NCI-H82 treated with DMSO at 0.1 percent for 48 hours (cell line): ENCODE measurements at regions not wholly inside any gene's neighbourhood (a gene's known extent, or its start where the extent isn't known, plus 50 kb on each side); places are given as distances from the start of the nearest gene placed in this dataset.
A peak's percentile ranks its signal among the peaks of the same experiment; 100 is the strongest.
"Not testable (repeated sequence)": the region's sequence is repeated elsewhere in the genome, so short reads cannot be mapped to it uniquely, and the experiment has no call there.

Experiments used
- DNase-seq: peaks from one replicate; lab custom pipeline; 2025; ENCODE audit not compliant: unreplicated experiment; lab: John Stamatoyannopoulos, UW

GRCh38 chr10:28137907-28138880, 139.3 kb upstream of the ODAD2 start:
- DNase-seq: no peak

DNA sequence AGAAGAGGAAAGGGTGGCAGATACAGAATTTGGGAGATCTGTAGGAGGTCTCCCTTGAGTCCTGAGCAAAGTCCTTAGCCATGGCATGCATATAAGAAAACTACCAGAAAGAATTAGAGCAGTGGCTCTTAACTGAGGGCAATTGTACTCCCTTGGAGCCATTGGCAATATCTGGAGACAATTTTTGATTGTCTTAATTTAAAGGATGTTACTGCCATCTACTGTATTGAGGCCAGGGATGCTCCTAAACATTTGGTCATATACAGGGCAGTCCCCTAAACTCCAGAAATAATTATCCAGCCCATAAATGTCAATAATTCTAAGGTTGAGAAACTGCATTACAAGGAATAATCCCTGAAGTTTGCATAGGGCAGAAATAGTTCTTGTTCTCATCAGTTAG, 136.4 kb upstream of the ODAD2 start:
- DNase-seq: no peak

- DNase-seq: no peak
These were observed 131.4 kb upstream of the ODAD2 start for GRCh38 chr10:28130267-28130666.

- no peak for DNase-seq
These were observed 129.0 kb upstream of the ODAD2 start for GRCh38 chr10:28127881-28128280.

DNA sequence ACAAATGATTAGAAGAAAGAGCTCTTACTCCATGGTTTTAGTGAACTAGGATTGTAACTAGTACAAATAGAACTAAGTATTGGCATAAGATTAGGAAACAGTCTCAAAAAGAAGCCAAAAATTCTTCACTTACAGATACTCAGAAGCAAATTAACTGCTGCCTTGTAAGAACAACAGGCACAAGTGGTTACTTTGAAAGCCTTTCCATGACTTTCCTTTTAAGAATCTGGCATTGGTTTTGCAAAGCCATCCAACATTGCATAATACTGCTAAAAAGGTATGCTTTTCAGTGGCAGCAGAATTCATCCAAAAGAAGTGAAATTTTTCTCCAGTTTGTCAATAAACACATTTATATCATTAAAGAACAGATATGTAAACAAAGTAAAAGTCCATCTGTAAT, 126.8 kb upstream of the ODAD2 start:
- no peak for DNase-seq

DNA sequence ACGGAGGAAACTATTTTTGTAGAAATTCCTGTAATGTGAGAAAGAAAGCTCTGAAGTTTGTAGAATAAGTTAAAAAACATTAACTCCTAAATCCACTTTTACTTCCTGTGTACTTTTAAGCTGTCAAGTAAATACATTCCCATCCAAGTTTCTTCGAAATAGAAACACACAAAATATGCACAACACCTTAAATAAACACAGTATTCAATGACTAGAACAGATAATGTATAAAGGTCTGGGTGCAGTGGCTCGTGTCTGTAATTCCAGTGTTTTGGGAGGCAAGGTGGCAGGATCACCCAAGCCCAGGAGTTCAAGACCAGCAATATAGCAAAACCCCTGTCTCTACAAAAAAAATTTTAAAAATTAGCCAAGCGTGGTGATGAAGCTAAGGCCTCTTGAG, 121.9 kb upstream of the ODAD2 start:
- no peak for DNase-seq

GRCh38 chr10:28120043-28120749, 121.3 kb upstream of the ODAD2 start:
- DNase-seq: no peak

DNA sequence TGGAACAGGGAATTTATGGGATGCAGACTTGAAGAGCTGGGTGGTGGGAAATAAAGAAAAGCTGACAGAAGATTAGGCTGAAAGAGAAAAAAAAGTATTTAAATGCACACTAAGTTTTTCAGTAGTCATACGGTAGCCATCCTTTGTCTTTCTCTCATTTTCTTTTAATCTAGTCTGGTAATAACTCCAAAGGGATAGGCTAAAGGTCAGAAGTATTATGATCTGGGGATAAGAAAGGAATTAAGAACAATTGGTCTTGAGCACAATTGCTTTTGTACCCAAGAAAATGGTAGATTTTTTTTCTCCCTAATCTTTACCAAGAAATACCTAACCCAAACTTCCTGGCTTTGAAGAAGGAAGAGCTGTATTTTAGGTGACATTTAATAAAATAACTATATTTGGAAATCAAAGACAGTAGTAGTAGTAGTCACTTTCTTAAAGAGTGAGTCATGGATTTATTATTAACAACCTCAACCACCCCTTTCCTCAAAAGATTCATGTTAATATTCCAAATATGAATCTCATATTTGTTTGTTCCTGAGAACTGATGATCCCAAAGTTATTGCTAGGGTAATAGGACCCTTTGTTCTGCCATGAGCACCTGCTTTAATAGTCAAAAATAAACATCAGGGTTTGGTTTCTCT, 120.2 kb upstream of the ODAD2 start:
- DNase-seq: no peak

DNA sequence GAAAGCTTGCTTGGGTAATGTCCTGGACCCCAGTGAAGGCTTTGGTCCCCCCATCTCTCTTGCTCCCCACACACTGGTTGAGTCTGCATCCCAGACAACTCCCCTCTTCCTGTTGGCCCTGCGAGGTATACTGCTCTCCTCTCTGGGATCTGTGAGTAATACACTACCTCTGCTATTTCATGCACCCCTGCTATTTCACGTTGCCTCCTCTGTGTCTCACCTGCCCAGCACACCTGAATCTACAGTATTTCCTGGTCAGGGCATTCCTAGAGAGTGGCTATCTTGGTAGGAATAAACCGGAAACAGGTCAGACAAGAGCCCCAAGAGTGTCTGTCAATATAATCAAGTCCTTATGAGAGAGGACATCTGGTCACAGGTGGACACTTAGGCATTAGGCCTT, 114.3 kb upstream of the ODAD2 start:
- no peak for DNase-seq

- DNase-seq: no peak
These were observed 112.8 kb upstream of the ODAD2 start for GRCh38 chr10:28111712-28112111.

GRCh38 chr10:28105561-28105960, 106.7 kb upstream of the ODAD2 start:
- DNase-seq: no peak

GRCh38 chr10:28097633-28098032, 98.8 kb upstream of the ODAD2 start:
- no peak for DNase-seq

DNA sequence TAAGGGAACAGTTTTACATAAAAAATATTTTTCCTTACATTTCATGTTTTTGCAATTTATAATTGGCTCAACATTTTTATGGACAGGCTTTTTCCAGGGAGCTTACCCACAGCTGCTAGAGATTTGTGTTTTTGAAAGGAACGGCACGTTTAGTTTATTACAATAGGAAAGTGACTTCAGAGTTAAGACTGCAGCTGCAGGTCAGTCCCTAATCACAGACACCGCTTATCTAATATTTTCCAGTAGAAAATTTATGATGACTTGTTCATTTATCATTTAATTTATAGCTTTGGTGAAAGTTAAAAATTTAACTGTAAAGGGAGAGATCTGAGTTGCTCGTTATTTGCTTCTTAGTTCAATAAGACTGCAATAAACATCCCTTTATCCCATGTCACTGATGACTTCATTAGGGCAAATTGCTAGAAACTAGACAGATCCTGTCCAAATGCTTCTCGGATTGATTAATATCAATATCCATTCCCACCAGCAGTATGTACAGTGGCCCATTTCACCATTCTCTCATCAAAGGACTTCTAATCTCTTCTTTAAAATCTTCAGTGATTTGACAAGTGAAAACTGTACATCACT, 97.0 kb upstream of the ODAD2 start:
- DNase-seq: no peak

DNA sequence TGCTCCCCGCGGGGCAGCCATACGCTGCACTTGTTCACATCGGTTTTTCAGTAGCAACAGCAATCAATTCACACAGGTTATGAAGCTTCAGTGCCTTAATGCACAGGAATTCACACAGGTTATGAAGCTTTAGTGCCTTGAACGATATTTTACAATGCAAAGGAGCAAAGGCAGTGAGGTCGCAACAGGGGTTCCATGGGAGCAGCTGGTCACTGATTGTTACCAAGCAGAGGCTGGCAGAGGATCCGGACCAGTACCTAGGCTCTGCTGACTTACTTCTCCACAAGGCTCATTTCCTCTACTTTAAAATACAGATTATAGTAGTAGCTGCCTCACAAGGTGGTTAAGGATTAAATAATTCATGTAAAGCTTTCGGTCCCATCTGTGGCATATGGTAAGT, 95.2 kb upstream of the ODAD2 start:
- peak; percentile 1 for DNase-seq

DNA sequence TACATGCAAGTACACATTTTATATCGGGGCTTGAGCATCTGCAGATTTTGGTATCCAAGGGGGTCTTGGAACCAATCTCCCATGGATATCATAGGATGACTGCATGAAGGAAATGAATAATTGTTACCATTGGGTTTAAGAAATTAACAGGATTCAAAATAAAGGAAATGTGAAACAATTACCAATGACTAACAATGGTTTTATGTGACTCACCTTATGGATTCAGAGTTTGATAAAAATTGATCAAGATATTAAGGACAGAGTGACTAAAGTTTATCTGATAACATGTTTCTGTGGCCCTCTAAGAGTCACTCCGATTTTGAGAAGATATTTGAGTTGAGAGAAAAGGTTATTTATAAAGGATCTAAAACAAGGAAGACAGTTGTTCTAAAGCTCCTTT, 93.0 kb upstream of the ODAD2 start:
- no peak for DNase-seq

GRCh38 chr10:28090506-28090905, 91.6 kb upstream of the ODAD2 start:
- no peak for DNase-seq

DNA sequence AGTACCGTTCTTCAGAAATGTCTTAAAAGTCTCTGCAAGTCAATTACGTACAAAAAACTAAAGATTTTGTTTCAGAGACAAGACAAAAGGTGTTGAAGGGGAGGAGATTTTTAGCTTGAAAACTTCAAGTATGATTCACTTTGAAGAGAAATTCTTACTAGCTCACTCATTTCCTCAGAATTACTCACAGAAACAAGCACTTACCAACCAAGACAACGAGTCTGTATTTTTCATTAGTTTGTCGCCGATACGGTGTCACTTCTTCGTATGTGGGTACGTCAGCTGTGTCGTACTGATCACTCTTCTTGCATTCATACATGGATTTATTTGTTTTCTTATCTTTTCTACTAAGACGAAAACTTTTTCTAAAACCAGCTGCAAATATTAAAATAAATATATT, 90.6 kb upstream of the ODAD2 start:
- DNase-seq: no peak

- no peak for DNase-seq
These were observed 88.9 kb upstream of the ODAD2 start for GRCh38 chr10:28087661-28088351.

- DNase-seq: not testable (repeated sequence)
These were observed 86.9 kb upstream of the ODAD2 start for GRCh38 chr10:28085760-28086159.

DNA sequence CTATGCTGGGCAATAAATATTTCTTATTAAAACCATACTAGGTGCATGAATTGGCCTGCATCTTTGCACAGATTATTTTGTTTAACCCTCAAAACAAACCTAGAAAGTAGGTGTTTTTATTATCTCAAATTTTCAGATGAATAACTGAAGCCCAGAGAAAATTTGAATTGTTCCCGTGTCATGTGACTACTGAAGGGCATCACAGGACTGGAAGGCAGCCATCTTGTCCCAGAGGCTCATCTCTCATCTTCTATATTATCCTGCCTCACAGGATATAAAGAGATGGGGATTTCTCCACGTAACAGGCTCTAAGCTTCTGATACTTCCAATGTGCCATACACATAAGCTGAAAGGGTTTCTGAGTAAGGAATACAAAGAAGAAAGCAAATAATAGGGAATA, 84.0 kb upstream of the ODAD2 start:
- no peak for DNase-seq

- DNase-seq: no peak
These were observed 83.4 kb upstream of the ODAD2 start for GRCh38 chr10:28082316-28082715.
